Lung (tissue), 11 donors: ENCODE measurements at regions not wholly inside any gene's neighbourhood (a gene's known extent, or its start where the extent isn't known, plus 50 kb on each side); places are given as distances from the start of the nearest gene placed in this dataset.
"Not testable (repeated sequence)": the region's sequence is repeated elsewhere in the genome, so short reads cannot be mapped to it uniquely, and the experiment has no call there.

ENCODE experiments used
- ATAC-seq: fragments of 200-7000 bp; cut with Tn5 transposase; one replicate; pipeline ENCODE4 v1.9.1; 2020; ENCODE audit warnings: moderate number of reproducible peaks; ENCODE audit not compliant: insufficient read depth, low FRiP score
- DNase-seq, 3 donors: peaks; one replicate each; pipeline ENCODE4 v3.0.0-alpha.2; 2013 to 2017
- H3K27ac ChIP-seq, 2 donors: one replicate each; pipeline ENCODE4 v1.5.1; 2013; ENCODE audit warnings: mild to moderate bottlenecking in 2 of 2, moderate library complexity in 2 of 2, control low read depth in 1 of 2, inconsistent platforms in 1 of 2, low read depth in 1 of 2, low read length in 1 of 2
- H3K27me3 ChIP-seq, 3 donors: one replicate each; pipeline ENCODE4 v1.5.1; 2013; ENCODE audit warnings: low read length in 2 of 3; ENCODE audit not compliant: control insufficient read depth in 3 of 3, insufficient read depth in 3 of 3
- H3K36me3 ChIP-seq, 4 donors: one replicate each; pipeline ENCODE4 v1.5.1; 2013; ENCODE audit warnings: low read length in 4 of 4, mild to moderate bottlenecking in 1 of 4, moderate library complexity in 1 of 4; ENCODE audit not compliant: control insufficient read depth in 4 of 4, insufficient read depth in 4 of 4
- H3K4me1 ChIP-seq, 5 donors: one replicate each; pipeline ENCODE4 v1.5.1; 2013; ENCODE audit warnings: low read length in 5 of 5, mild to moderate bottlenecking in 2 of 5, moderate library complexity in 1 of 5; ENCODE audit not compliant: control insufficient read depth in 5 of 5, insufficient read depth in 5 of 5
- H3K4me3 ChIP-seq: one replicate; pipeline ENCODE4 v1.5.1; 2013; ENCODE audit warnings: mild to moderate bottlenecking, control low read depth, moderate library complexity
- H3K9ac ChIP-seq, 2 donors: one replicate each; pipeline ENCODE4 v1.5.1; 2013; ENCODE audit warnings: low read length in 2 of 2, control low read depth in 1 of 2; ENCODE audit not compliant: insufficient read depth in 1 of 2
- H3K9me3 ChIP-seq, 4 donors: one replicate each; pipeline ENCODE4 v1.5.1; 2013; ENCODE audit warnings: low read length in 3 of 4, mild to moderate bottlenecking in 1 of 4, moderate library complexity in 1 of 4; ENCODE audit not compliant: control insufficient read depth in 4 of 4, insufficient read depth in 3 of 4
- CTCF ChIP-seq: IDR thresholded peaks from 2 replicates; pipeline ENCODE4 v1.5.1; 2012; ENCODE audit warnings: mild to moderate bottlenecking; ENCODE audit errors: control extremely low read depth, extremely low read depth
- WGBS, 2 donors: extraction: QIAGEN DNeasy Blood & Tissue Kit; methylation state at CpG; one replicate each; pipeline ENCODE4 v1.1.7; 2013; 5-methylcytosine and 5-hydroxymethylcytosine counted together
- donor health status: control.
- donor health status: control.
- donor health status: Bipolar disorder and iron deficiency.
- donor health status: healthy.
- donor health status: DM: yes; HTN: yes; CAD: no.

GRCh38 chr2:5195636-5196035 is 496.5 kb upstream of the SOX11 start:
- H3K4me3 ChIP-seq: no peak overlapping the region
- 65 to 88% methylated on average over 1 of the region's 1 CpG for WGBS, 2 donors
- H3K36me3 ChIP-seq: no peaks in the 10 kb centered on the region
- H3K27me3 ChIP-seq: no peaks in the 10 kb centered on the region
- H3K9me3 ChIP-seq: peaks cover 0 to 3% (median 0%) of the 10 kb centered on the region in 4 donors
- H3K27ac ChIP-seq: no peak overlapping the region
- no peaks in the 10 kb centered on the region for H3K4me1 ChIP-seq
- DNase-seq: no peak
- ATAC-seq: no peak
- H3K9ac ChIP-seq: no peak overlapping the region
- no peak for TF ChIP-seq CTCF

GRCh38 chr2:5203134-5203755 is 488.9 kb upstream of the SOX11 start:
- H3K27ac ChIP-seq: no peak overlapping the region
- H3K27me3 ChIP-seq: no peaks in the 10 kb centered on the region
- 63 to 66% methylated on average over 5 of the region's 5 CpGs for WGBS, 2 donors
- DNase-seq: no peak
- TF ChIP-seq CTCF: no peak
- no peaks in the 10 kb centered on the region for H3K9me3 ChIP-seq
- no peak overlapping the region for H3K9ac ChIP-seq
- no peak overlapping the region for H3K4me3 ChIP-seq
- no peak for ATAC-seq
- H3K36me3 ChIP-seq: no peaks in the 10 kb centered on the region
- H3K4me1 ChIP-seq: no peaks in the 10 kb centered on the region

- H3K9me3 ChIP-seq, H3K4me1 ChIP-seq, DNase-seq, ATAC-seq, H3K9ac ChIP-seq, H3K4me3 ChIP-seq, H3K27me3 ChIP-seq, H3K36me3 ChIP-seq, H3K27ac ChIP-seq: not testable (repeated sequence)
- WGBS, 2 donors: 92 to 97% methylated on average over 2 of the region's 2 CpGs
These were observed 485.4 kb upstream of the SOX11 start for GRCh38 chr2:5206742-5207141.

GRCh38 chr2:5215989-5216607 is 476.1 kb upstream of the SOX11 start:
- ATAC-seq (no peak), DNase-seq (no peak)
- Histone ChIP-seq H3K4me1 (no peaks in the 10 kb centered on the region), H3K4me3 (no peak overlapping the region), H3K27me3 (no peaks in the 10 kb centered on the region), H3K36me3 (no peaks in the 10 kb centered on the region), H3K27ac (no peak overlapping the region), H3K9ac (no peak overlapping the region), H3K9me3 (no peaks in the 10 kb centered on the region)
- WGBS, 2 donors: 72 to 90% methylated on average over 8 of the region's 8 CpGs
- no peak for TF ChIP-seq CTCF
